Fibroblast of skin of left quadriceps (primary cell): ENCODE measurements at regions not wholly inside any gene's neighbourhood (a gene's known extent, or its start where the extent isn't known, plus 50 kb on each side); places are given as distances from the start of the nearest gene placed in this dataset.

ENCODE experiments used
- DNase-seq, 2 experiments: peaks; one replicate each; pipeline ENCODE4 v3.0.0-alpha.2; 2013; ENCODE audit warnings: low read depth in 2 of 2

- DNase-seq = no peak
Measured at GRCh38 chr12:31781894-31782540, 53.2 kb upstream of the AMN1 start.

DNA sequence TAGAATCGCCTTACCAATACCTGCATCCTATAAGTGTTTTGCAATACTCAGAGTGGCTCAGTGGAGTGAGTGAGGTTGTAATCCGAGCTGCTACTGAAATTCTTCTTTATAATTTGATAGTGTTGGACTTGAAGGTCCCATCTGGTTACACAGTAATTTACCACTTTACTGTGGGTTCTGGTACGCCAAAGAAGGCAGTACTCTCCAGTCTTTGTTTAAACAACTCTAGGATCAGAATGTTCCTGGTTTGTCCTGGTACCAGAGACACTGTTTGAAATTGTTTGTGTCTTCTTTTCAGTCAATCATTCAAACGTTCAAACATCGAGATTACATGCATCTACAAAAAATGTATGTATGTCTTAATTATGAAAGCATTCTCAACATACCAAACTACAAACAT, 51.3 kb upstream of the AMN1 start:
- no peak for DNase-seq

DNA sequence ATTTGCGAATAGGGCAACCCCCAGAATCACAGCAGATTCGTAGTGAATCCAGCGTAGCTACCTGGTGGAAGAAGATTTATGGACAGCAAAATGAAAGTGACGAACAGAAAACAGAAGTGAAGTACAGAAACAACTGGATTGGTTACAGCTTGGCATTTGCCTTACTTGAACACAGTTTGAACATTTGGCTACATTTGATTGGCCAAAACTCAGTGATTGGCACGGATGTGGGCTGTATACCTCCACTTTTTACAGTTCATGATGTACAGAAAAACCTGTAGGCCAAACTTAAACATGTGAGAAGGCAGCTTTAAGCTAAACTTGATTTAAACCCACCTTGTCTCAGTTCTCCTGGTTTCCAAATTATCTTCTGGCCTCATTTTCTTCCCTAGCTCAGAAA, 49.9 kb upstream of the AMN1 start:
- DNase-seq = no peak
